Natural killer cell (primary cell): ENCODE measurements at regions not wholly inside any gene's neighbourhood (a gene's known extent, or its start where the extent isn't known, plus 50 kb on each side); places are given as distances from the start of the nearest gene placed in this dataset.

ENCODE experiments used
- ATAC-seq, 3 donors: fragments of 150-1000 bp in 2 of 3; fragments of 200-7000 bp in 1 of 3; cut with Tn5 transposase; 1 replicate in 1 of 3; 2 replicates in 2 of 3; pipeline ENCODE4 v1.10.0; 2021; ENCODE audit warnings: mild to moderate bottlenecking in 2 of 3, moderate library complexity in 2 of 3
- DNase-seq, 2 donors: peaks; one replicate each; pipeline versions ENCODE4 v3.0.0 to v3.0.0-alpha.2; 2013 to 2021; ENCODE audit warnings: mixed read lengths in 1 of 2
- H3K27ac ChIP-seq: one replicate; pipeline ENCODE4 v1.5.1; 2013; ENCODE audit warnings: mild to moderate bottlenecking, low read length
- H3K27me3 ChIP-seq: one replicate; pipeline ENCODE4 v1.6.1; 2013; ENCODE audit warnings: low read length; ENCODE audit not compliant: control insufficient read depth, insufficient read depth
- H3K36me3 ChIP-seq: one replicate; pipeline ENCODE4 v1.6.1; 2013; ENCODE audit warnings: low read length; ENCODE audit not compliant: control insufficient read depth, insufficient read depth
- H3K4me1 ChIP-seq: one replicate; pipeline ENCODE4 v1.6.1; 2013; ENCODE audit warnings: low read length; ENCODE audit not compliant: control insufficient read depth, insufficient read depth
- H3K4me3 ChIP-seq: one replicate; pipeline ENCODE4 v1.5.1; 2013; ENCODE audit warnings: low read length
- H3K9me3 ChIP-seq: one replicate; pipeline ENCODE4 v1.6.1; 2013; ENCODE audit warnings: low read length; ENCODE audit not compliant: control insufficient read depth, insufficient read depth
- H3K27ac Mint-ChIP-seq, 2 donors: one replicate each; pipeline ENCODE4 v1.8.0; 2022; ENCODE audit warnings: mild to moderate bottlenecking in 2 of 2, mixed read lengths in 2 of 2, moderate library complexity in 1 of 2
- H3K27me3 Mint-ChIP-seq, 2 donors: one replicate each; pipeline ENCODE4 v1.8.0; 2022; ENCODE audit warnings: low read depth in 2 of 2, mixed read lengths in 2 of 2
- H3K36me3 Mint-ChIP-seq: one replicate; pipeline ENCODE4 v1.8.0; 2022; ENCODE audit warnings: mixed read lengths
- H3K4me1 Mint-ChIP-seq, 2 donors: one replicate each; pipeline ENCODE4 v1.8.0; 2022; ENCODE audit warnings: mixed read lengths in 2 of 2
- H3K4me3 Mint-ChIP-seq: one replicate; pipeline ENCODE4 v1.8.0; 2022; ENCODE audit warnings: mild to moderate bottlenecking, moderate library complexity, mixed read lengths
- H3K9me3 Mint-ChIP-seq, 2 donors: one replicate each; pipeline ENCODE4 v1.8.0; 2022; ENCODE audit warnings: mixed read lengths in 2 of 2
- CTCF ChIP-seq: fragments of 200-600 bp; IDR thresholded peaks from one replicate; pipeline ENCODE4 v1.8.0; 2022; ENCODE audit warnings: antibody characterized with exemption
- WGBS: methylation state at CpG from one replicate; pipeline ENCODE4 v1.1.7; 2013; ENCODE audit warnings: missing lambda C conversion rate; ENCODE audit not compliant: insufficient coverage; 5-methylcytosine and 5-hydroxymethylcytosine counted together
- intact Hi-C: fragments of 100-400 bp; cut with micrococcal nuclease; formaldehyde crosslinking; loops from one replicate; pipeline ENCODE4 v1.14.2; 2022

- intact Hi-C loops = no loop called here
Measured at GRCh38 chr4:141922236-141922635, 285.9 kb downstream of the IL15 start.

GRCh38 chr4:141926406-141926805 is 290.0 kb downstream of the IL15 start:
- Histone ChIP-seq H3K36me3 (no peaks in the 10 kb centered on the region), H3K27ac (no peak overlapping the region), H3K4me1 (no peaks in the 10 kb centered on the region), H3K9me3 (no peaks in the 10 kb centered on the region), H3K4me3 (no peak overlapping the region), H3K27me3 (no peaks in the 10 kb centered on the region)
- DNase-seq (no peak), ATAC-seq (no peak)
- H3K36me3 Mint-ChIP-seq = no peaks in the 10 kb centered on the region
- no peak overlapping the region for H3K4me3 Mint-ChIP-seq
- no peak for TF ChIP-seq CTCF
- H3K4me1 Mint-ChIP-seq = no peaks in the 10 kb centered on the region
- peaks cover 0 to 4% of the 10 kb centered on the region in 2 donors for H3K9me3 Mint-ChIP-seq
- H3K27me3 Mint-ChIP-seq = no peaks in the 10 kb centered on the region
- no peak overlapping the region for H3K27ac Mint-ChIP-seq
- intact Hi-C loops = no loop called here
- WGBS = 20% methylated on average over 1 of the region's 1 CpG

More at GRCh38 chr4:141922236-141922635, 285.9 kb downstream of the IL15 start:
- H3K27ac Mint-ChIP-seq = no peak overlapping the region
- no peaks in the 10 kb centered on the region for H3K27me3 Mint-ChIP-seq
- Histone ChIP-seq H3K27me3 (no peaks in the 10 kb centered on the region), H3K36me3 (no peaks in the 10 kb centered on the region), H3K27ac (no peak overlapping the region), H3K4me3 (no peak overlapping the region), H3K4me1 (no peaks in the 10 kb centered on the region), H3K9me3 (no peaks in the 10 kb centered on the region)
- no peaks in the 10 kb centered on the region for H3K36me3 Mint-ChIP-seq
- DNase-seq (no peak), ATAC-seq (no peak)
- no peak overlapping the region for H3K4me3 Mint-ChIP-seq
- TF ChIP-seq CTCF = no peak
- H3K4me1 Mint-ChIP-seq = no peaks in the 10 kb centered on the region
- peaks cover 0 to 3% of the 10 kb centered on the region in 2 donors for H3K9me3 Mint-ChIP-seq
- WGBS = 100% methylated on average over 1 of the region's 2 CpGs

DNA sequence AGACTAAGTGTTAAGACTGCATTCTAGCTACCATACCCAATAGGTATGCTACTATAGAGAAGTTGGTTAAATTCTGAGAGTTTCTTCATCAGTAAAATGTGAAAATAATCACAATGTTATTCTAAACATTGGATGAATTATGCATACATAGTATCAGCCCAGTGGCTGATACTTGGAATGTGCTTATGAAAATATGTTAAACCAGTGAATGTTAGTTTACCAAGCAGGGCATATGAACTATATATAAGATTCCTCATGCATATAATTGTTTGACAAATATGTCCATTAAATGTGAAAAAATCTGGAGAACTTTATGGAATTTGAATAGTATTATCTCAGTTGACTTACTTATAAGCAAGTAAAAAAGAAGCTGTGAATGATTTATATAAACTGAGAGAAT is 296.1 kb downstream of the IL15 start:
- no peak overlapping the region for H3K4me3 ChIP-seq
- Mint-ChIP-seq H3K9me3 (peaks cover 3 to 10% of the 10 kb centered on the region in 2 donors), H3K36me3 (no peaks in the 10 kb centered on the region), H3K4me1 (no peaks in the 10 kb centered on the region), H3K27ac (no peak overlapping the region), H3K4me3 (no peak overlapping the region), H3K27me3 (no peaks in the 10 kb centered on the region)
- no peaks in the 10 kb centered on the region for H3K4me1 ChIP-seq
- no peak overlapping the region for H3K27ac ChIP-seq
- ATAC-seq (no peak), DNase-seq (no peak)
- no peak for TF ChIP-seq CTCF
- intact Hi-C loops = no loop called here
- no peaks in the 10 kb centered on the region for H3K9me3 ChIP-seq
- no peaks in the 10 kb centered on the region for H3K36me3 ChIP-seq
- no peaks in the 10 kb centered on the region for H3K27me3 ChIP-seq

- no peak for DNase-seq
- Mint-ChIP-seq H3K4me1 (no peaks in the 10 kb centered on the region), H3K4me3 (no peak overlapping the region), H3K27ac (no peak overlapping the region), H3K36me3 (no peaks in the 10 kb centered on the region), H3K9me3 (peaks cover 2 to 16% of the 10 kb centered on the region in 2 donors), H3K27me3 (no peaks in the 10 kb centered on the region)
- no CpG with 5 or more reads among the region's 1 CpG for WGBS
- Histone ChIP-seq H3K36me3 (no peaks in the 10 kb centered on the region), H3K27me3 (no peaks in the 10 kb centered on the region), H3K4me1 (no peaks in the 10 kb centered on the region), H3K9me3 (peaks cover 11% of the 10 kb centered on the region), H3K4me3 (no peak overlapping the region), H3K27ac (no peak overlapping the region)
- no peak for TF ChIP-seq CTCF
- intact Hi-C loops = no loop called here
- ATAC-seq = no peak
Measured at GRCh38 chr4:141933978-141934377, 297.6 kb downstream of the IL15 start.
